Adrenal gland (tissue), 9 donors: ENCODE measurements at regions not wholly inside any gene's neighbourhood (a gene's known extent, or its start where the extent isn't known, plus 50 kb on each side); places are given as distances from the start of the nearest gene placed in this dataset.

ENCODE experiments used
- DNase-seq, 7 donors: peaks; one replicate each; pipeline ENCODE4 v3.0.0-alpha.2; 2019 to 2020
- H3K27ac ChIP-seq, 5 donors: fragments of 200-600 bp; sonication (generic) in 4 of 5; 1 replicate in 3 of 5; 2 replicates in 2 of 5; pipeline versions ENCODE4 v1.5.1 to v1.8.0; 2016 to 2020; ENCODE audit warnings: mild to moderate bottlenecking in 1 of 5
- H3K27me3 ChIP-seq: fragments of 200-600 bp; 2 replicates; pipeline ENCODE4 v1.8.0; 2021
- H3K36me3 ChIP-seq, 2 donors: fragments of 200-600 bp; replicated peaks in 1 of 2; 1 replicate in 1 of 2; 2 replicates in 1 of 2; pipeline versions ENCODE4 v1.5.1 to v1.8.0; 2018 to 2022
- H3K4me1 ChIP-seq, 2 donors: fragments of 200-600 bp; replicated peaks in 1 of 2; 1 replicate in 1 of 2; 2 replicates in 1 of 2; pipeline versions ENCODE4 v1.5.1 to v1.8.0; 2018 to 2021
- H3K4me3 ChIP-seq, 4 donors: fragments of 200-600 bp; sonication (generic) in 3 of 4; one replicate each; pipeline ENCODE4 v1.5.1; 2016 to 2018
- H3K9me3 ChIP-seq, 3 donors: fragments of 200-600 bp; sonication (generic) in 1 of 3; replicated peaks in 1 of 3; 1 replicate in 2 of 3; 2 replicates in 1 of 3; pipeline versions ENCODE4 v1.5.1 to v1.8.0; 2016 to 2021
- CTCF ChIP-seq, 6 experiments: fragments of 450-650 bp in 4 of 6; fragments of 200-600 bp in 2 of 6; sonication (generic) in 1 of 6; IDR thresholded peaks; 1 replicate in 5 of 6; 2 replicates in 1 of 6; pipeline versions ENCODE4 v1.5.1 to v1.8.0; 2016 to 2021; ENCODE audit warnings: antibody characterized with exemption in 6 of 6, mild to moderate bottlenecking in 2 of 6, moderate library complexity in 1 of 6
- POLR2A ChIP-seq, 2 donors: fragments of 450-650 bp; IDR thresholded peaks; one replicate each; pipeline ENCODE4 v1.6.1; 2017; ENCODE audit warnings: antibody characterized with exemption in 2 of 2, mild to moderate bottlenecking in 2 of 2, moderate library complexity in 1 of 2
- WGBS, 4 donors: extraction: QIAGEN DNeasy Blood & Tissue Kit in 2 of 4; methylation state at CpG; one replicate each; pipeline versions ENCODE4 v1.1.5 to v1.1.7; 2013 to 2017; 5-methylcytosine and 5-hydroxymethylcytosine counted together
- intact Hi-C, 2 donors: fragments of 100-400 bp; cut with DNase I; formaldehyde crosslinking; loops; one replicate each; pipeline versions ENCODE4 v1.14.1 to v1.15.0; 2022 to 2023
- donor health status: healthy with polysubstance abuse.
- donor health status: Bipolar disorder and iron deficiency.
- donor health status: DM: yes; HTN: yes; CAD: no.
- donor health status: DM: no; HTN: no; CAD: no.
- donor health status: DM: no; HTN: no; CAD: no.

- H3K27me3 ChIP-seq = peaks cover 7% of the 10 kb centered on the region
- no peak for DNase-seq
- TF ChIP-seq CTCF (IDR thresholded peaks at IDR 0.05) (no peak), POLR2A (IDR thresholded peaks at IDR 0.05) (no peak)
- no peaks in the 10 kb centered on the region for H3K4me1 ChIP-seq
- no peaks in the 10 kb centered on the region for H3K36me3 ChIP-seq
- no peak overlapping the region for H3K27ac ChIP-seq
- no peaks in the 10 kb centered on the region for H3K9me3 ChIP-seq
- intact Hi-C loops = no loop called here
- H3K4me3 ChIP-seq = no peak overlapping the region
- 44 to 52% (median 51%) methylated on average over 8 to 10 of the region's 10 CpGs for WGBS, 4 donors
Observed at GRCh38 chr10:133035952-133036351, 51.8 kb upstream of the ADGRA1 start.

DNA sequence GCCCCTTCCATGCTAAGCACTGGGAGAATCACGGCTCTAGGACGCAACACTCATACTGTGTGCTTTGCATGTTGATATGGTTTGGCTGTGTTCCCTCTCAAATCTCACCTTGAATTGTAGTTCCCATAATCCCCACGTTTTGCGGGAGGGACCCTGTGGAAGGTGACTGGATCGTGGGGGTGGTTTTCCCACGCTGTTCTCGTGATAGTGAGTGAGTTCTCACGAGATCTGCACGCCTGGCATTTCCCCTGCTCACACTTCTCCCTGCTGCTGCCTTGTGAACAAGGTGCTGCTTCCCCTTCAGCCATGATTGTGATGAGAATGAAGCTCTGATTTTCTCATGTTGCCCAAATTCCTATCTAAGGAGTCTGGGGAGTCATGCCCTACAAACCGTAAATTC is 53.0 kb upstream of the ADGRA1 start:
- DNase-seq = no peak
- Histone ChIP-seq H3K4me1 (no peaks in the 10 kb centered on the region), H3K27me3 (peaks cover 7% of the 10 kb centered on the region), H3K4me3 (no peak overlapping the region), H3K27ac (no peak overlapping the region), H3K9me3 (no peaks in the 10 kb centered on the region), H3K36me3 (no peaks in the 10 kb centered on the region)
- TF ChIP-seq POLR2A (IDR thresholded peaks at IDR 0.05) = no peak
- no peak for TF ChIP-seq CTCF (IDR thresholded peaks at IDR 0.05)
- intact Hi-C loops = no loop called here
- WGBS, 4 donors = 64 to 80% (median 73%) methylated on average over 8 to 10 of the region's 10 CpGs

GRCh38 chr10:133034092-133034491 is 53.6 kb upstream of the ADGRA1 start:
- TF ChIP-seq CTCF (IDR thresholded peaks at IDR 0.05) (no peak), POLR2A (IDR thresholded peaks at IDR 0.05) (no peak)
- H3K36me3 ChIP-seq = no peaks in the 10 kb centered on the region
- WGBS, 4 donors = 82 to 86% (median 85%) methylated on average over 10 of the region's 10 CpGs

DNA sequence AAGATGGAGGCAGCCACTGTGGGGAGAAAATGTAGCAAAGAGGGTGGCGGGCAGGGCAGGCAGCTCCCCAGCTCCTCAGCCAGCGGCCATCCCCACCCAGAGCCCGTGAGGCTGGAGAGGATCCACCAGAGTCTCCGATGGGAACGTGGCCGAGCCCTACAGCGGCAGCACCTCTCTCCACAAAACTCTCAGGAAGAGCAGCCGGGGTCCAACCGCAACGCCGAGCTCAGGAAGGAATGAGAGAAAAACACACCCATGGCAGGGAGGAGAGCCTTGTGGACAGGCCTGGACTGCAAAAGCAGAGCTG is 54.0 kb upstream of the ADGRA1 start:
- H3K9me3 ChIP-seq = no peaks in the 10 kb centered on the region
- peaks cover 8% of the 10 kb centered on the region for H3K27me3 ChIP-seq
- 81 to 90% (median 87%) methylated on average over 11 of the region's 11 CpGs for WGBS, 4 donors
- no peak for DNase-seq
- no peak overlapping the region for H3K4me3 ChIP-seq
- H3K36me3 ChIP-seq = no peaks in the 10 kb centered on the region
- TF ChIP-seq CTCF (IDR thresholded peaks at IDR 0.05) (no peak), POLR2A (IDR thresholded peaks at IDR 0.05) (no peak)
- H3K27ac ChIP-seq = no peak overlapping the region
- no peaks in the 10 kb centered on the region for H3K4me1 ChIP-seq
- intact Hi-C loops = no loop called here

More at GRCh38 chr10:133034092-133034491, 53.6 kb upstream of the ADGRA1 start:
- Histone ChIP-seq H3K4me3 (no peak overlapping the region), H3K27ac (no peak overlapping the region), H3K27me3 (peaks cover 5% of the 10 kb centered on the region), H3K4me1 (no peaks in the 10 kb centered on the region), H3K9me3 (no peaks in the 10 kb centered on the region)
- intact Hi-C loops = no loop called here
- no peak for DNase-seq
